22Rv1 (cell line): ENCODE measurements at regions not wholly inside any gene's neighbourhood (a gene's known extent, or its start where the extent isn't known, plus 50 kb on each side); places are given as distances from the start of the nearest gene placed in this dataset.

Experiments used
- H3K27ac ChIP-seq: fragments of 450-650 bp; 2 replicates; pipeline ENCODE4 v1.5.1; 2017
- CTCF ChIP-seq: fragments of 450-650 bp; IDR thresholded peaks from 2 replicates; pipeline ENCODE4 v1.5.1; 2017; ENCODE audit warnings: mild to moderate bottlenecking
- ZFX ChIP-seq: fragments of 450-650 bp; IDR thresholded peaks from 2 replicates; pipeline ENCODE4 v1.6.1; 2017; ENCODE audit warnings: antibody characterized with exemption, borderline replicate concordance

DNA sequence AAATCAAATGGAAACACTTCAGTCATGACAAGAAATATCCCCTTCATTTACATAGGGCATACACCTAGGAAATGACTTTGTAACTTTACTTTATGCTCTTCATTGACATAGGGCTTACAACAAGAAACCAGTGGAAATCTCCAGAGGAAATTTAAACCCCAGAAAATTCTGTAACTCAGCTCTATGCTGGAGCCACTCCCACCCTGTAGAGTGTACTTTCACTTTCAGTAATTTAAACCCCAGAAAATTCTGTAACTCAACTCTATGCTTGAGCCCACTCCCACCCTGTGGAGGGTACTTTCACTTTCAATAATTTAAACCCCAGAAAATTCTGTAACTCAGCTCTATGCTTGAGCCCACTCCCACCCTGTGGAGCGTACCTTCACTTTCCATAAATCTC, 987.1 kb upstream of the CADM2 start:
- TF ChIP-seq ZFX = no peak
- TF ChIP-seq CTCF = no peak
- H3K27ac ChIP-seq = no peak overlapping the region

- TF ChIP-seq ZFX (no peak), CTCF (no peak)
- no peak overlapping the region for H3K27ac ChIP-seq
These were observed 950.2 kb upstream of the CADM2 start for GRCh38 chr3:84008623-84009022.

DNA sequence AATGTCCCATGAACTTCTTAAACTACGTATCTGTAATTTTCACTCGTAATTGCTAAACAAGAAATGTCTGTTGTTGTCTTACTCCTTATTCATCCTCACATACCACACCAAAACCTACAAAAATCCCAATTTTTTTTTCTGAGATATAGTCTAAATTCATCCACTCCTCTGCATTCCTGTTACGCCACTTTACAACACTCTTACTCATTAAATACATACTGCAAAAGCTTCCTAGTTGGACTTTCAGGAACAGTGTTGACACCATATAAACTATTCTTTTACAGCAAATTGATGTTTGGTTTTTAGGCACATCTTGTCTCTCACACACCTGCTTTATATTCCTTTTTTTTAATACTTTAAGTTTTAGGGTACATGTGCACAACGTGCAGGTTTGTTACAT, 934.9 kb upstream of the CADM2 start:
- H3K27ac ChIP-seq = no peak overlapping the region
- TF ChIP-seq CTCF = no peak
- TF ChIP-seq ZFX = no peak

GRCh38 chr3:84039099-84039498, 919.7 kb upstream of the CADM2 start:
- H3K27ac ChIP-seq = no peak overlapping the region
- TF ChIP-seq CTCF (no peak), ZFX (no peak)

DNA sequence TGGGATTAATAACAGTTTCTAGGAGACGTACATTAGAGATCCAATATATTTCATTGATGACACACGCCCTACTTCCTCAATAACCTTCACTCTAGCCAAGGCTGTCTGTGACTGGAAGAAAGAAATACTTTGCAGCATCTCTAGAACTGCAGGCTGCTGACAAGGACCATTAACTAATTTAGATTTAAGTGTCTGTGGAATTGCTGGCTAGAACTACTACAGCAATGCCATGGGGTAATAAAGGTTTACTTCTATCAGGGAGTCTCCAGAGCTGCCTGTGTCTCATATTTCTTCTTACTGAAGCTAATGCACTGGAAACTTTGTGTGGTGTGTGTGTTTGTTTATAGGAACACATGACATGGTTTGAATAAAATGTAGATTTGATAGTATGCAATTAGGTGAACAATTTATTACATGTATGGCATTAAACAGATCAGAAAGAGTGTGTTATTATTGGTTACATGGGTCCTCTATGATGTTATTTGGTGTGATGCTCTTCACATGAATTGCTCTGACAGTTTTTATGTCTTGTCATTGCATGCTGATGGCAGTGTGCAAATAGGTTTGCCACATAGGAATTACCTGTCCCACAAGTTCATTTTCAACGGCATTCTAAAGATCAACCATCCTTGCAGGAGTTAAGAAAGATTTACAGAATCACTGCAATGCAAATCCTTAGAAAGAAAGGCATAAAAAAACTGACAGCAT, 916.2 kb upstream of the CADM2 start:
- H3K27ac ChIP-seq = no peak overlapping the region
- TF ChIP-seq CTCF = no peak
- TF ChIP-seq ZFX = no peak

DNA sequence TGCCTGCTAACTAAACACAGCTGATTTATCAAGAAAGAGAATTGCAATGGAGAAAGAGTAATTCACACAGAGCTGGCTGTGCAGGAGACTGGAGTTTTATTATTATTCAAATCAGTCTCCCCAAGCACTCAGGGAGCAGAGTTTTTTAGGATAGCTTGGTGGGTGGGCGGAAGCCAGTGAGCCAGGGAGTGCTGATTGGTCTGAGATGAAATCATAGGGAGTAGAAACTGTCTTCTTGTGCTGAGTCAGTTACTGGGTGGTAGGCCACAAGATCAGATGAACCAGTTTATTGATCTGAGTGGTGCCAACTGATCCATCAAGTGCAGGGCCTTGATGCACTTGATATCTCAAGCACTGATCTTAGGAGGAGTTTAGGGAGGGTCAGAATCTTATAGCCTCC, 891.9 kb upstream of the CADM2 start:
- H3K27ac ChIP-seq = no peak overlapping the region
- TF ChIP-seq ZFX = no peak
- no peak for TF ChIP-seq CTCF

GRCh38 chr3:84073664-84074063, 885.1 kb upstream of the CADM2 start:
- TF ChIP-seq ZFX = no peak
- no peak for TF ChIP-seq CTCF
- no peak overlapping the region for H3K27ac ChIP-seq
